HepG2 (cell line): ENCODE measurements at regions not wholly inside any gene's neighbourhood (a gene's known extent, or its start where the extent isn't known, plus 50 kb on each side); places are given as distances from the start of the nearest gene placed in this dataset.

Experiments used
- ATAC-seq: fragments of 200-7000 bp; cut with Tn5 transposase; 3 replicates; pipeline ENCODE4 v1.9.1; 2020; ENCODE audit warnings: mild to moderate bottlenecking, moderate library complexity
- BruUV-seq: library from RNA; stranded (reverse); fragments of 400-500 nt; replicated peaks from 2 replicates; lab custom pipeline; 2021; lab: Mats Ljungman, UMichigan
- CTCF ChIA-PET: fragments of 300-600 bp; formaldehyde crosslinking; extraction: SDS; loops from one replicate; lab custom pipeline; 2021; ENCODE audit warnings: low total read pairs, inconsistent platforms, low intra/inter-chr PET ratio; lab: Yijun Ruan, JAX
- POLR2A ChIA-PET: fragments of 350-600 bp; sonication (Branson Sonifier 250); formaldehyde crosslinking; loops from one replicate; lab custom pipeline; 2020; ENCODE audit warnings: antibody characterized with exemption, inconsistent platforms; lab: Yijun Ruan, JAX
- DNase-seq: peaks from one replicate; pipeline ENCODE4 v3.0.0-alpha.2; 2015; ENCODE audit warnings: low spot score
- FAIRE-seq: peaks from 3 replicates; lab custom pipeline; 2011; peaks lifted over from hg19 to GRCh38; lab: Jason Lieb, UNC
- H2AFZ ChIP-seq: one replicate; pipeline ENCODE4 v1.6.1; 2011; ENCODE audit warnings: low read length, inconsistent platforms
- H3K27ac ChIP-seq: fragments of 300-600 bp; 3 replicates; pipeline ENCODE4 v1.8.0; 2011; ENCODE audit warnings: mixed run types, mild to moderate bottlenecking, mixed read lengths, low read length, inconsistent platforms; ENCODE audit not compliant: insufficient read depth; ENCODE audit errors: extremely low read length
- H3K27me3 ChIP-seq, 2 experiments: fragments of 200-600 bp in 1 of 2; 2 replicates in 1 of 2; 3 replicates in 1 of 2; pipeline versions ENCODE4 v1.6.0 to v1.8.0; 2011; ENCODE audit warnings: low read length in 2 of 2, mild to moderate bottlenecking in 2 of 2, moderate library complexity in 2 of 2, inconsistent platforms in 1 of 2; ENCODE audit not compliant: insufficient read depth in 2 of 2, control insufficient read depth in 1 of 2
- H3K36me3 ChIP-seq, 2 experiments: fragments of 200-600 bp in 1 of 2; replicated peaks in 1 of 2; 2 replicates in 1 of 2; 3 replicates in 1 of 2; pipeline versions ENCODE4 v1.5.1 to v1.8.0; 2011; ENCODE audit warnings: low read length in 2 of 2, inconsistent platforms in 1 of 2; ENCODE audit not compliant: insufficient read depth in 2 of 2, control insufficient read depth in 1 of 2
- H3K4me1 ChIP-seq: 2 replicates; pipeline ENCODE4 v1.5.1; 2012; ENCODE audit warnings: low read length, inconsistent platforms; ENCODE audit not compliant: insufficient read depth
- H3K4me2 ChIP-seq: 2 replicates; pipeline ENCODE4 v1.6.0; 2011; ENCODE audit warnings: low read depth, low read length, inconsistent platforms
- H3K4me3 ChIP-seq, 3 experiments: fragments of 200-600 bp in 1 of 3; sonication (generic), shearing (Covaris generic) in 1 of 3; replicated peaks in 1 of 3; 2 replicates each; pipeline ENCODE4 v1.5.1; 2011 to 2016; ENCODE audit warnings: low read length in 3 of 3, inconsistent platforms in 2 of 3, low read depth in 2 of 3, mild to moderate bottlenecking in 2 of 3, control low read depth in 1 of 3, mixed read lengths in 1 of 3; ENCODE audit not compliant: insufficient read depth in 1 of 3
- H3K79me2 ChIP-seq: one replicate; pipeline ENCODE4 v1.6.1; 2011; ENCODE audit warnings: low read length, inconsistent platforms; ENCODE audit not compliant: insufficient read depth
- H3K9ac ChIP-seq: 2 replicates; pipeline ENCODE4 v1.6.0; 2011; ENCODE audit warnings: mild to moderate bottlenecking, low read depth, low read length, inconsistent platforms; ENCODE audit not compliant: insufficient read depth
- H3K9me3 ChIP-seq: 2 replicates; pipeline ENCODE4 v1.5.1; 2012; ENCODE audit warnings: mild to moderate bottlenecking, low read length
- H4K20me1 ChIP-seq: 2 replicates; pipeline ENCODE4 v1.6.0; 2011; ENCODE audit warnings: inconsistent platforms, mild to moderate bottlenecking, low read length, moderate library complexity; ENCODE audit not compliant: insufficient read depth
- CAMTA2 ChIP-seq: sonication (generic); formaldehyde crosslinking; IDR thresholded peaks from 2 replicates; pipeline ENCODE4 v1.4.0; 2020; ENCODE audit warnings: mild to moderate bottlenecking, missing genetic modification reagents, borderline replicate concordance
- CENPX ChIP-seq: sonication (generic); formaldehyde crosslinking; IDR thresholded peaks from 2 replicates; pipeline ENCODE4 v1.9.0; 2021; ENCODE audit warnings: mild to moderate bottlenecking, missing genetic modification reagents, moderate library complexity
- CHD4 ChIP-seq: fragments of 200-600 bp; sonication (generic); IDR thresholded peaks from 2 replicates; pipeline ENCODE4 v1.7.0; 2017; ENCODE audit warnings: mild to moderate bottlenecking, low read length, borderline replicate concordance
- ELF1 ChIP-seq: sonication (generic); formaldehyde crosslinking; IDR thresholded peaks from 2 replicates; pipeline ENCODE4 v1.4.0; 2020; ENCODE audit warnings: missing genetic modification reagents
- LCORL ChIP-seq, 2 experiments: fragments of 450-650 bp in 1 of 2; sonication (generic) in 1 of 2; formaldehyde crosslinking in 1 of 2; IDR thresholded peaks; 2 replicates each; pipeline versions ENCODE4 v1.5.0 to v1.6.1; 2017 to 2020; ENCODE audit warnings: antibody characterized with exemption in 1 of 2, missing genetic modification reagents in 1 of 2
- POLR2AphosphoS2 ChIP-seq: IDR thresholded peaks from 2 replicates; pipeline ENCODE4 v1.6.1; 2011; ENCODE audit warnings: low read depth, low read length, improper control_type of control experiment
- RELA ChIP-seq: sonication (generic); formaldehyde crosslinking; IDR thresholded peaks from 2 replicates; pipeline ENCODE4 v1.4.0; 2020; ENCODE audit warnings: missing genetic modification reagents
- SRSF1 ChIP-seq: fragments of 200-400 bp; formaldehyde crosslinking; optimal IDR thresholded peaks from 2 replicates; pipeline ENCODE3; 2017; ENCODE audit warnings: mild to moderate bottlenecking, low read depth, low read length, moderate library complexity
- TCF12 ChIP-seq, 2 experiments: fragments of 450-650 bp in 1 of 2; sonication (generic) in 1 of 2; formaldehyde crosslinking in 1 of 2; IDR thresholded peaks; 2 replicates each; pipeline versions ENCODE4 v1.6.1 to v1.8.0; 2017 to 2022; ENCODE audit warnings: antibody characterized with exemption in 1 of 2, mild to moderate bottlenecking in 1 of 2, missing genetic modification reagents in 1 of 2, moderate library complexity in 1 of 2
- ZBTB3 ChIP-seq: sonication (generic); formaldehyde crosslinking; IDR thresholded peaks from 2 replicates; pipeline ENCODE4 v1.4.0; 2020; ENCODE audit warnings: low read depth, mild to moderate bottlenecking, moderate library complexity, missing genetic modification reagents, borderline replicate concordance
- ZKSCAN8 ChIP-seq: IDR thresholded peaks from 2 replicates; pipeline ENCODE4 v1.6.1; 2016; ENCODE audit warnings: borderline replicate concordance, missing genetic modification reagents, missing compliant biosample characterization
- ZNF264 ChIP-seq: sonication (generic); formaldehyde crosslinking; IDR thresholded peaks from 2 replicates; pipeline ENCODE4 v1.4.0; 2020; ENCODE audit warnings: missing genetic modification reagents
- ZNF567 ChIP-seq: sonication (generic); formaldehyde crosslinking; IDR thresholded peaks from 2 replicates; pipeline ENCODE4 v1.8.1; 2023; ENCODE audit warnings: mild to moderate bottlenecking, missing genetic modification reagents, borderline replicate concordance
- ZNF570 ChIP-seq: sonication (generic); formaldehyde crosslinking; IDR thresholded peaks from 2 replicates; pipeline ENCODE4 v1.4.0; 2020; ENCODE audit warnings: mild to moderate bottlenecking, missing genetic modification reagents, borderline replicate concordance
- WGBS: methylation state at CpG from one replicate; pipeline ENCODE4 v1.1.6; 2017; ENCODE audit warnings: low lambda C conversion rate; 5-methylcytosine and 5-hydroxymethylcytosine counted together
- in situ Hi-C: cut with HindIII; loops from 2 replicates; pipeline ENCODE4 v1.10.0; 2017; ENCODE audit warnings: low pct_unique_long_range_greater_than_20kb; ENCODE audit not compliant: extremely low pct_ligation_motif_present
- intact Hi-C: fragments of 100-400 bp; cut with micrococcal nuclease; formaldehyde crosslinking; loops from one replicate; pipeline ENCODE4 v1.10.0; 2022; ENCODE audit not compliant: unreplicated experiment
- TF ChIP-seq, protein P1 (sequence below): sonication (generic); formaldehyde crosslinking; IDR thresholded peaks from 2 replicates; pipeline ENCODE4 v1.8.1; 2023; ENCODE audit warnings: mild to moderate bottlenecking, inconsistent platforms, moderate library complexity, missing genetic modification reagents, borderline replicate concordance
- TF ChIP-seq, protein P2 (sequence below): sonication (generic); formaldehyde crosslinking; IDR thresholded peaks from 2 replicates; pipeline ENCODE4 v1.9.0; 2021; ENCODE audit warnings: missing genetic modification reagents, borderline replicate concordance

DNA sequence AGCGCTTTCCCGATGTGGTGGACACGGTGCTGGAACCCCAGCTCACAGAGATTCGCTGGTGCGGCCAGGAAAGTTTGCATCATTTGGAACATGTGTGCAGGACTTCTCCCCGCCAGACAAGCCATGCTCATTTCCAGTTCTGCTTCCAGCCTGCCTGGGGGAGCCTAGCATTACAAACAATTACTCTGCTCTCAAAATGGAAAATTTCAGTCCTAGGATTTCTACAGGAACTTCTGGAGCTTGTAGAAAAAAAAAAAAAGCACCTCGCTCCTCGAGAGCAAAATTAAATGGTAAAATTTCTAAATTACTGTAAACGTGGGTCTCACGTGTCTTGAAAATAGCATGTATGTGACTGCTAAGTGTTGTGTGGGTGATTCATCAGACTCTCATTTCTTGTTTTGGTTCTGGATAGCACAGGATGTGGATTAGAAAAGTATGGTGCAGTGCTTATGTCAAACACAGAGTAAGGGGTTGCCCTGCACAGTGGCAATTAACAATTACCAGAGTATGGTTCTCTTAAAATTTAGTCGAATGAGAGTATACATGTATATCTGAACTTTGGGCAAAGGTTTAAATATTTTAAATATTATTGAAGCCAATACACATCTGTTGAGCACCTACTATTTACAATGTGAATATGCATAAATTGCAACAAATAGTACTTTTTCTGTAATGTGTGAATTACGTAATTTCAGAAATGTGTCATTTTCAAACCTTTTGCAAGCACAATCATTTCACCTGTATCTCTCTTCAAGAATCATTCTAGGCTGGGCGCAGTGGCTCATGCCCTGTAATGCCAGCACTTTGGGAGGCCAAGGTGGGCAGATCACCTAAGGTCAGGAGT lies 61.8 kb upstream of the PTGFRN start:
- in situ Hi-C loops (no loop called here), intact Hi-C loops (loop anchor here (10.0 kb wide), 1 partner anchor 77 kb away; no protein-coding TSS in a partner anchor)
- DNase-seq (no peak), FAIRE-seq (no peak), ATAC-seq (no peak)
- Histone ChIP-seq H3K27ac (no peak overlapping the region), H3K79me2 (no peaks in the 10 kb centered on the region), H3K9ac (no peak overlapping the region), H3K9me3 (no peaks in the 10 kb centered on the region), H3K4me3 (no peak overlapping the region), H3K36me3 (no peaks in the 10 kb centered on the region), H3K4me2 (no peak overlapping the region), H3K27me3 (no peaks in the 10 kb centered on the region), H2AFZ (no peak overlapping the region), H4K20me1 (no peaks in the 10 kb centered on the region), H3K4me1 (no peaks in the 10 kb centered on the region)
- BruUV-seq: no TSS peak
- ChIA-PET CTCF (no interaction called here), POLR2A (no interaction called here)
- 65% methylated on average over 13 of the region's 13 CpGs for WGBS
- TF ChIP-seq LCORL (IDR thresholded peaks at IDR 0.05) (no peak), LCORL (CRISPR knock-in tag; IDR thresholded peaks at IDR 0.05) (no peak), CAMTA2 (CRISPR knock-in tag) (no peak), ZBTB3 (no peak), ELF1 (CRISPR knock-in tag) (no peak), CENPX (CRISPR knock-in tag) (no peak), POLR2AphosphoS2 (no peak), ZNF264 (CRISPR knock-in tag) (no peak), CHD4 (no peak), ZNF567 (no peak), TCF12 (IDR thresholded peaks at IDR 0.05) (no peak), TCF12 (CRISPR knock-in tag; IDR thresholded peaks at IDR 0.05) (no peak), ZKSCAN8 (CRISPR knock-in tag) (no peak), ZNF570 (no peak), SRSF1 (no peak), RELA (CRISPR knock-in tag) (no peak)
- TF ChIP-seq, protein P1, sequence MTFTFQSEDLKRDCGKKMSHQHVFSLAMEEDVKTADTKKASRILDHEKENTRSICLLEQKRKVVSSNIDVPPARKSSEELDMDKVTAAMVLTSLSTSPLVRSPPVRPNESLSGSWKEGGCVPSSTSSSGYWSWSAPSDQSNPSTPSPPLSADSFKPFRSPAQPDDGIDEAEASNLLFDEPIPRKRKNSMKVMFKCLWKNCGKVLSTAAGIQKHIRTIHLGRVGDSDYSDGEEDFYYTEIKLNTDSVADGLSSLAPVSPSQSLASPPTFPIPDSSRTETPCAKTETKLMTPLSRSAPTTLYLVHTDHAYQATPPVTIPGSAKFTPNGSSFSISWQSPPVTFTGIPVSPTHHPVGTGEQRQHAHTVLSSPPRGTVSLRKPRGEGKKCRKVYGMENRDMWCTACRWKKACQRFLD: no peak
- TF ChIP-seq, protein P2, sequence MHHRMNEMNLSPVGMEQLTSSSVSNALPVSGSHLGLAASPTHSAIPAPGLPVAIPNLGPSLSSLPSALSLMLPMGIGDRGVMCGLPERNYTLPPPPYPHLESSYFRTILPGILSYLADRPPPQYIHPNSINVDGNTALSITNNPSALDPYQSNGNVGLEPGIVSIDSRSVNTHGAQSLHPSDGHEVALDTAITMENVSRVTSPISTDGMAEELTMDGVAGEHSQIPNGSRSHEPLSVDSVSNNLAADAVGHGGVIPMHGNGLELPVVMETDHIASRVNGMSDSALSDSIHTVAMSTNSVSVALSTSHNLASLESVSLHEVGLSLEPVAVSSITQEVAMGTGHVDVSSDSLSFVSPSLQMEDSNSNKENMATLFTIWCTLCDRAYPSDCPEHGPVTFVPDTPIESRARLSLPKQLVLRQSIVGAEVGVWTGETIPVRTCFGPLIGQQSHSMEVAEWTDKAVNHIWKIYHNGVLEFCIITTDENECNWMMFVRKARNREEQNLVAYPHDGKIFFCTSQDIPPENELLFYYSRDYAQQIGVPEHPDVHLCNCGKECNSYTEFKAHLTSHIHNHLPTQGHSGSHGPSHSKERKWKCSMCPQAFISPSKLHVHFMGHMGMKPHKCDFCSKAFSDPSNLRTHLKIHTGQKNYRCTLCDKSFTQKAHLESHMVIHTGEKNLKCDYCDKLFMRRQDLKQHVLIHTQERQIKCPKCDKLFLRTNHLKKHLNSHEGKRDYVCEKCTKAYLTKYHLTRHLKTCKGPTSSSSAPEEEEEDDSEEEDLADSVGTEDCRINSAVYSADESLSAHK (CRISPR knock-in tag): no peak
